ENCODE measurements at regions not wholly inside any gene's neighbourhood (a gene's known extent, or its start where the extent isn't known, plus 50 kb on each side); places are given as distances from the start of the nearest gene placed in this dataset.

DNA sequence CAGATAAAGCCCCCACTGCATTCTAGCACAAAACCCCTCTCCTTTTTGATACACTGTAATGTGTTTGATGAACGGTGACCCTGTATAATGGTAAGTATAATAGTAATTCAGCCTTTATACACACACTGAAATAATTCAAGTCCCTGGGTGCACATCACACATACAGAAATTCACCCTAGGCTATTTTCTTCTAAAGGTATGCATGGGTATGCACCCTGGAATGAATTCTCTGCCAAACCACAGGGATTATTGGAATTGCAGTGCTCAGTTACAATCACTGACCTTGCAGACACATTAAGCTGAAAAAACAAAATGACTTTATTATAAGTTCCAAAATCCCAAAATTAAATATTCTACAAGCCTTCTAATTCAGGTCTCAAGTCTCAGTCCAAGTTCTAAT lies 245.9 kb upstream of the FAT3 start:
- POLR2A ChIA-PET: interaction anchor here in 1 of 2 donors (0.6 kb wide), 1 partner anchor 149 kb away, joined by 4 read pairs; no protein-coding TSS in a partner anchor
- DNase-seq (no peak), ATAC-seq (replicated peaks in 1 of 4) (no peak)
- Mint-ChIP-seq H3K27me3 (no peaks in the 10 kb centered on the region), H3K4me1 (no peaks in the 10 kb centered on the region), H3K9me3 (peaks cover 3 to 12% (median 11%) of the 10 kb centered on the region in 3 donors), H3K27ac (no peak overlapping the region), H3K36me3 (no peaks in the 10 kb centered on the region), H3K4me3 (no peak overlapping the region)
- H3K36me3 ChIP-seq (ENCODE audit: control insufficient read depth in 2 of 2, extremely low read depth in 1 of 2, insufficient read depth in 1 of 2, low read length in 1 of 2): no peaks in the 10 kb centered on the region
- H3K9me3 ChIP-seq: no peaks in the 10 kb centered on the region
- no peaks in the 10 kb centered on the region for H3K27me3 ChIP-seq (replicated peaks in 1 of 2; ENCODE audit: control insufficient read depth in 2 of 2, extremely low read depth in 1 of 2, insufficient read depth in 2 of 2, low read length in 1 of 2)
- no peaks in the 10 kb centered on the region for H3K4me1 ChIP-seq (ENCODE audit: control insufficient read depth in 1 of 2, extremely low read depth in 1 of 2, insufficient read depth in 2 of 2, low read length in 2 of 2)
- no peak overlapping the region for H3K27ac ChIP-seq (ENCODE audit: low read length)
- CTCF ChIA-PET: interaction anchor here in 1 of 2 donors (0.6 kb wide), 1 partner anchor 10 kb away, joined by 4 read pairs; no protein-coding TSS in a partner anchor
- no CpG with 5 or more reads among the region's 1 CpG for WGBS (ENCODE audit: insufficient coverage)
- no peak overlapping the region for H3K4me3 ChIP-seq (ENCODE audit: control insufficient read depth in 1 of 2, extremely low read depth in 1 of 2, low read length in 1 of 2)

DNA sequence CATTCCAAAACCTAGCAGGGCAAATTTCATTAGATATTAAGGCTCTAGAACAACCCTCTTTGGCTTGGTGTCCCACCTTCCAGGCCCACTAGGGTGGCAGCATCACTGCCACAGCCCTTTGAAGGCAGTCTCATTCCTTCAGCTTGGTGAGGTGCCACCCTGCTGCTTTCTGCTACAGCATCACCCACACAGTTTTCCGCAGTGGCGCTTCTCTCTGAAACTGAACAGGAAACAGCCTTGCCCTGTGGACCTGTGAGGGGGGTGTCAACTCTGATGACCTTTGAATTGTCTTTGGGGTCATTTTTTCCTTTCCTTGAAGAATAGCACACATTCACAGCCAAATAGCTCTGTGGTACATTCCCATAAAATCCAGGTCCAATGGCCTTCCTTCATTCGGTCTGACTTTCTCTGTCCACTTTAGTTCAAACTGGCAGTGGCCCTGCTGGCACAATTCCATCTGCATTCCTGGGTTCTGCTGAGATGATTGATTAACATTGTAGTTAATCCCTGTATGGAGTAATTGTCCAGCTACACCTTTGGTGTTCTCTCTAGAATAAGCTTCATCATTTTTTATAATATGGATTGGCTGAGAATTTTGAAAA lies 251.9 kb upstream of the FAT3 start:
- Mint-ChIP-seq H3K9me3 (peaks cover 0 to 11% (median 4%) of the 10 kb centered on the region in 3 donors), H3K4me1 (no peaks in the 10 kb centered on the region), H3K27me3 (no peaks in the 10 kb centered on the region), H3K27ac (no peak overlapping the region), H3K36me3 (no peaks in the 10 kb centered on the region), H3K4me3 (no peak overlapping the region)
- ChIA-PET CTCF (no interaction called here), POLR2A (no interaction called here)
- H3K4me3 ChIP-seq (ENCODE audit: control insufficient read depth in 1 of 2, extremely low read depth in 1 of 2, low read length in 1 of 2): no peak overlapping the region
- ATAC-seq (replicated peaks in 1 of 4): no peak
- no peak for DNase-seq
- WGBS (ENCODE audit: insufficient coverage): no CpG with 5 or more reads among the region's 3 CpGs
- no peaks in the 10 kb centered on the region for H3K27me3 ChIP-seq (replicated peaks in 1 of 2; ENCODE audit: control insufficient read depth in 2 of 2, extremely low read depth in 1 of 2, insufficient read depth in 2 of 2, low read length in 1 of 2)
- no peak overlapping the region for H3K27ac ChIP-seq (ENCODE audit: low read length)
- no peaks in the 10 kb centered on the region for H3K4me1 ChIP-seq (ENCODE audit: control insufficient read depth in 1 of 2, extremely low read depth in 1 of 2, insufficient read depth in 2 of 2, low read length in 2 of 2)
- H3K9me3 ChIP-seq: no peaks in the 10 kb centered on the region
- no peaks in the 10 kb centered on the region for H3K36me3 ChIP-seq (ENCODE audit: control insufficient read depth in 2 of 2, extremely low read depth in 1 of 2, insufficient read depth in 1 of 2, low read length in 1 of 2)

DNA sequence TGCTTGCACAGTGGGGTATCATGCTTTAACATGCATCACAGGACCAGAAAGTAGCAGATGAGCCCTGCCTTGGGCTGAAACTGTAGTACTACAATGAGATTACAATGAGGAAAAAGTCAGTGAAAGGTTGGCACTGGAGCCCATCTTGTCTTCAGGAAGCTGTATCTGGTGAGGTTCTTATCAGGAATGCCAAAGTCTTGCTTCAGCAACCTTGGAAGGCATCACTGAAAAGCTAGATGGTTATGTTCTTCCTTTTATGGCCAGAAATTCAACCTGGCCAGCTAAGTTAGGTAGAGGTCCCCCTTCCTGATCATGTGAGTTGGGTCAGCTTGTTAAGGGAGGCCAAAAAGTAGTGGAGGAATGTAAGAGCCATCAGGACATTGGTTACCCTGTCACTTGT lies 254.0 kb upstream of the FAT3 start:
- H3K4me1 ChIP-seq (ENCODE audit: control insufficient read depth in 1 of 2, extremely low read depth in 1 of 2, insufficient read depth in 2 of 2, low read length in 2 of 2): no peaks in the 10 kb centered on the region
- no peak for DNase-seq
- no peaks in the 10 kb centered on the region for H3K9me3 ChIP-seq
- no peak overlapping the region for H3K4me3 Mint-ChIP-seq
- no peaks in the 10 kb centered on the region for H3K36me3 ChIP-seq (ENCODE audit: control insufficient read depth in 2 of 2, extremely low read depth in 1 of 2, insufficient read depth in 1 of 2, low read length in 1 of 2)
- no peak overlapping the region for H3K27ac Mint-ChIP-seq
- no peak overlapping the region for H3K4me3 ChIP-seq (ENCODE audit: control insufficient read depth in 1 of 2, extremely low read depth in 1 of 2, low read length in 1 of 2)
- H3K36me3 Mint-ChIP-seq: no peaks in the 10 kb centered on the region
- H3K27me3 Mint-ChIP-seq: no peaks in the 10 kb centered on the region
- ChIA-PET CTCF (no interaction called here), POLR2A (no interaction called here)
- no peak overlapping the region for H3K27ac ChIP-seq (ENCODE audit: low read length)
- ATAC-seq (replicated peaks in 1 of 4): no peak
- peaks cover 0 to 11% (median 4%) of the 10 kb centered on the region in 3 donors for H3K9me3 Mint-ChIP-seq
- H3K27me3 ChIP-seq (replicated peaks in 1 of 2; ENCODE audit: control insufficient read depth in 2 of 2, extremely low read depth in 1 of 2, insufficient read depth in 2 of 2, low read length in 1 of 2): no peaks in the 10 kb centered on the region
- no peaks in the 10 kb centered on the region for H3K4me1 Mint-ChIP-seq

DNA sequence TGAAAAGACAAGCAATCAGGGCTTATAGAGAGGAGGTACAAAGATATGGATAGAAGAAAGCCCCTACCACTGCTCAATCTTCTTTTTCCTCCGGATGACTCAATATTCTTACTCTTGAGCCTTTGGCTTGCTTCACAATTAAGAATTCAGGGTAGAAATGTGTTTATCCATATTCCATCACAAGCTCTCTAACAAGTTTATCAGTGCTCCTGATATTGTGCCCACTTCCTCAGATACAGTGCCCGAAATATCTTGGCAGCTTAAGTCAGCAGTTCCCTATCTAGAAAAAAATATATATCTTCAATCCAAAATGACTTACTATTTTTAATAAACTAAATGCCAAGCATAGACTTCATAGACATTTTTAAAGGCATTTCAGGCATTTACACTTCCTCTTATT lies 255.1 kb upstream of the FAT3 start:
- H3K9me3 Mint-ChIP-seq: peaks cover 4 to 20% (median 4%) of the 10 kb centered on the region in 3 donors
- H3K36me3 ChIP-seq (ENCODE audit: control insufficient read depth in 2 of 2, extremely low read depth in 1 of 2, insufficient read depth in 1 of 2, low read length in 1 of 2): no peaks in the 10 kb centered on the region
- ChIA-PET CTCF (interaction anchor here in 1 of 2 donors (0.6 kb wide), 1 partner anchor 60 kb away, joined by 4 read pairs; no protein-coding TSS in a partner anchor), POLR2A (no interaction called here)
- no peak overlapping the region for H3K4me3 Mint-ChIP-seq
- no peak overlapping the region for H3K27ac Mint-ChIP-seq
- DNase-seq (no peak), ATAC-seq (replicated peaks in 1 of 4) (no peak)
- H3K4me3 ChIP-seq (ENCODE audit: control insufficient read depth in 1 of 2, extremely low read depth in 1 of 2, low read length in 1 of 2): no peak overlapping the region
- WGBS (ENCODE audit: insufficient coverage): 75% methylated on average over 1 of the region's 2 CpGs
- no peaks in the 10 kb centered on the region for H3K9me3 ChIP-seq
- H3K27me3 Mint-ChIP-seq: no peaks in the 10 kb centered on the region
- no peak overlapping the region for H3K27ac ChIP-seq (ENCODE audit: low read length)
- H3K27me3 ChIP-seq (replicated peaks in 1 of 2; ENCODE audit: control insufficient read depth in 2 of 2, extremely low read depth in 1 of 2, insufficient read depth in 2 of 2, low read length in 1 of 2): no peaks in the 10 kb centered on the region
- H3K4me1 ChIP-seq (ENCODE audit: control insufficient read depth in 1 of 2, extremely low read depth in 1 of 2, insufficient read depth in 2 of 2, low read length in 2 of 2): no peaks in the 10 kb centered on the region
- no peaks in the 10 kb centered on the region for H3K4me1 Mint-ChIP-seq
- no peaks in the 10 kb centered on the region for H3K36me3 Mint-ChIP-seq

DNA sequence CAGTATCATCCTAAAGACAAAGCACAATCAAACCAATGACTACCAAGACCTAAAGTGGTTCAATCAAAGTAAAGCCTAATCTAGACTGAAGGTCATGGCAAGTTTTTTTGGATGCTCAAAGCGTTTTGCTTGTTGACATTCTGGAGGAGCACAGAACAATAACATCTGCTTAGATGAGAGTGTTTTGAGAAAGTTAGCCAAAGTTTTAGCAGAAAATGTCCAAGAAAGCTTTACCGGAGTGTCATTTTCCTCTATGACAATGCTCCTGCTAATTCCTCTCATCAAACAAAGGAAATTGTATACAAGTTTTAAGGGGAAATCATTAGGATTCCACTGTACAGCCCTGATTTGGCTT lies 256.9 kb upstream of the FAT3 start:
- ATAC-seq (replicated peaks in 1 of 4): no peak
- 80% methylated on average over 1 of the region's 2 CpGs for WGBS (ENCODE audit: insufficient coverage)
- Histone ChIP-seq H3K27ac (ENCODE audit: low read length) (no peak overlapping the region), H3K9me3 (no peaks in the 10 kb centered on the region), H3K4me1 (ENCODE audit: control insufficient read depth in 1 of 2, extremely low read depth in 1 of 2, insufficient read depth in 2 of 2, low read length in 2 of 2) (no peaks in the 10 kb centered on the region), H3K4me3 (ENCODE audit: control insufficient read depth in 1 of 2, extremely low read depth in 1 of 2, low read length in 1 of 2) (no peak overlapping the region), H3K27me3 (replicated peaks in 1 of 2; ENCODE audit: control insufficient read depth in 2 of 2, extremely low read depth in 1 of 2, insufficient read depth in 2 of 2, low read length in 1 of 2) (no peaks in the 10 kb centered on the region), H3K36me3 (ENCODE audit: control insufficient read depth in 2 of 2, extremely low read depth in 1 of 2, insufficient read depth in 1 of 2, low read length in 1 of 2) (no peaks in the 10 kb centered on the region)
- Mint-ChIP-seq H3K36me3 (no peaks in the 10 kb centered on the region), H3K4me1 (no peaks in the 10 kb centered on the region), H3K9me3 (peaks cover 8 to 27% (median 10%) of the 10 kb centered on the region in 3 donors), H3K27ac (no peak overlapping the region), H3K4me3 (no peak overlapping the region), H3K27me3 (no peaks in the 10 kb centered on the region)
- ChIA-PET CTCF (no interaction called here), POLR2A (no interaction called here)
- DNase-seq: no peak

DNA sequence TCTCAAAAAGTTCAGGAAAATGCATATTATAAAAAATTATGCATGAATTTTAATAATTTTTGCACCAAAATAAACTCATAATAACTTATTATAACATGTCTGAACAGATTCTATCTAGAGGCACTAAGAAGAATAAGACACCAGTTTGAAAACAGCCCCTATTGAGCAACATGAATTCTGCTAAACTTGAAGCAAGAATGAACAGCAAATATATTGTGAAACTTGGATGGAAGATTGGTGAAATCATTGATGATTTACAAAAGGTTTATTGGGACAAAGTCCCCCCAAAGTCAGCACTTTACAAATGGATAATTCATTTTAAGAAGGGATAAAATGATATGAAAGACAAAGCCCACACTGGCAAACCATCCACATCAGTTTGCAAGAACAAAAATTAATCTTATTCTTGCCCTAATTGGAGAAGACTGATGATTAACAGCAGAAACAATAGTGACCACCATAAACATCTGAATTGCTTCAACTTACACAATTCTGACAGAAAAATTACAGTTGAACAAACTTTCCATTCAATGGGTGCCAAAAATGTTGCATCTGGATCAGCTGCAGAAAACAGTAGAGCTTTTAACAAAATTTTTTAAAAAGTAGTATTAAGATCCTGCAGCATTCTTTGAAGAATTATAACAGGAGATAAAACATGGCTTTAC lies 257.5 kb upstream of the FAT3 start:
- DNase-seq: no peak
- Histone ChIP-seq H3K27me3 (replicated peaks in 1 of 2; ENCODE audit: control insufficient read depth in 2 of 2, extremely low read depth in 1 of 2, insufficient read depth in 2 of 2, low read length in 1 of 2) (no peaks in the 10 kb centered on the region), H3K4me3 (ENCODE audit: control insufficient read depth in 1 of 2, extremely low read depth in 1 of 2, low read length in 1 of 2) (no peak overlapping the region), H3K4me1 (ENCODE audit: control insufficient read depth in 1 of 2, extremely low read depth in 1 of 2, insufficient read depth in 2 of 2, low read length in 2 of 2) (no peaks in the 10 kb centered on the region), H3K9me3 (no peaks in the 10 kb centered on the region), H3K36me3 (ENCODE audit: control insufficient read depth in 2 of 2, extremely low read depth in 1 of 2, insufficient read depth in 1 of 2, low read length in 1 of 2) (no peaks in the 10 kb centered on the region), H3K27ac (ENCODE audit: low read length) (no peak overlapping the region)
- ATAC-seq (replicated peaks in 1 of 4): no peak
- Mint-ChIP-seq H3K9me3 (peaks cover 10 to 28% (median 13%) of the 10 kb centered on the region in 3 donors), H3K4me3 (no peak overlapping the region), H3K27me3 (no peaks in the 10 kb centered on the region), H3K4me1 (no peaks in the 10 kb centered on the region), H3K36me3 (no peaks in the 10 kb centered on the region), H3K27ac (no peak overlapping the region)
- POLR2A ChIA-PET: no interaction called here
- CTCF ChIA-PET: no interaction called here

DNA sequence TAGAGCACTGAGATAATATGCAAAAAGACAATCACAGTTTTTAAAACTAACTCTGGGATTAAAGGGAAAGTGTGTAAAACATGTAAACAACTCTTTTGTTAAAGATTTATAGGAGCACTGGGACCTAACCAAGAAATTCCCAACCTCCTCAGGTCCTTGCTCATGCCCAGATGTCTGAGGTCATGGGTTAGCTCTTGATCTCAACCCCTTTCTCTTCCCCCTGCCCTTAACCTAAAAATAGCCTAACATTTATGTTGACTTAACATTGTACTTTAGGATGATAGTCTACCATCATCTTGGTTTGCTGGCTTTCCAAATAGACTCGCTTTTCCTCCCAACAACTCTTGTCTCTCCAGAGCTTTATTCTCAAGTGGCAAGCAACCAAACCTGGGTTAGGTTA lies 258.2 kb upstream of the FAT3 start:
- Histone ChIP-seq H3K4me3 (ENCODE audit: control insufficient read depth in 1 of 2, extremely low read depth in 1 of 2, low read length in 1 of 2) (no peak overlapping the region), H3K4me1 (ENCODE audit: control insufficient read depth in 1 of 2, extremely low read depth in 1 of 2, insufficient read depth in 2 of 2, low read length in 2 of 2) (no peaks in the 10 kb centered on the region), H3K9me3 (peaks cover 2% of the 10 kb centered on the region), H3K27me3 (replicated peaks in 1 of 2; ENCODE audit: control insufficient read depth in 2 of 2, extremely low read depth in 1 of 2, insufficient read depth in 2 of 2, low read length in 1 of 2) (no peaks in the 10 kb centered on the region), H3K27ac (ENCODE audit: low read length) (no peak overlapping the region), H3K36me3 (ENCODE audit: control insufficient read depth in 2 of 2, extremely low read depth in 1 of 2, insufficient read depth in 1 of 2, low read length in 1 of 2) (no peaks in the 10 kb centered on the region)
- ChIA-PET CTCF (no interaction called here), POLR2A (no interaction called here)
- Mint-ChIP-seq H3K4me3 (no peak overlapping the region), H3K36me3 (no peaks in the 10 kb centered on the region), H3K4me1 (no peaks in the 10 kb centered on the region), H3K27me3 (no peaks in the 10 kb centered on the region), H3K27ac (no peak overlapping the region), H3K9me3 (peaks cover 10 to 28% (median 20%) of the 10 kb centered on the region in 3 donors)
- WGBS (ENCODE audit: insufficient coverage): no CpG with 5 or more reads among the region's 1 CpG
- ATAC-seq (replicated peaks in 1 of 4) (no peak), DNase-seq (no peak)
